AG04450 (cell line): ENCODE measurements at regions not wholly inside any gene's neighbourhood (a gene's known extent, or its start where the extent isn't known, plus 50 kb on each side); places are given as distances from the start of the nearest gene placed in this dataset.

Source experiments
- CTCF ChIA-PET: fragments of 300-600, 350-600 bp; formaldehyde crosslinking; extraction: SDS; loops from one replicate; lab custom pipeline; 2022; ENCODE audit warnings: antibody characterized with exemption, inconsistent platforms; lab: Charles Lee
- POLR2A ChIA-PET: fragments of 350-600 bp; formaldehyde crosslinking; extraction: SDS; loops from one replicate; lab custom pipeline; 2021; ENCODE audit warnings: antibody characterized with exemption, inconsistent platforms; lab: Yijun Ruan, JAX
- DNase-seq: peaks from one replicate; pipeline ENCODE4 v3.0.0-alpha.2; 2011; ENCODE audit warnings: low read depth, low spot score
- H3K27ac ChIP-seq: one replicate; pipeline ENCODE4 v1.5.1; 2012; ENCODE audit warnings: low read depth, low read length, control low read depth
- H3K27me3 ChIP-seq: one replicate; pipeline ENCODE4 v1.6.0; 2012; ENCODE audit warnings: low read length; ENCODE audit not compliant: control insufficient read depth, insufficient read depth
- H3K4me3 ChIP-seq: 2 replicates; pipeline ENCODE4 v1.5.1; 2011; ENCODE audit warnings: mild to moderate bottlenecking, low read depth, low read length, control low read depth
- H3K9me3 ChIP-seq: 2 replicates; pipeline ENCODE4 v1.5.1; 2012; ENCODE audit warnings: low read length; ENCODE audit not compliant: control insufficient read depth, insufficient read depth
- TF ChIP-seq, protein P1 (sequence below): IDR thresholded peaks from 2 replicates; pipeline ENCODE4 v1.5.1; 2011; ENCODE audit warnings: low read depth, low read length, control low read depth, inconsistent platforms

DNA sequence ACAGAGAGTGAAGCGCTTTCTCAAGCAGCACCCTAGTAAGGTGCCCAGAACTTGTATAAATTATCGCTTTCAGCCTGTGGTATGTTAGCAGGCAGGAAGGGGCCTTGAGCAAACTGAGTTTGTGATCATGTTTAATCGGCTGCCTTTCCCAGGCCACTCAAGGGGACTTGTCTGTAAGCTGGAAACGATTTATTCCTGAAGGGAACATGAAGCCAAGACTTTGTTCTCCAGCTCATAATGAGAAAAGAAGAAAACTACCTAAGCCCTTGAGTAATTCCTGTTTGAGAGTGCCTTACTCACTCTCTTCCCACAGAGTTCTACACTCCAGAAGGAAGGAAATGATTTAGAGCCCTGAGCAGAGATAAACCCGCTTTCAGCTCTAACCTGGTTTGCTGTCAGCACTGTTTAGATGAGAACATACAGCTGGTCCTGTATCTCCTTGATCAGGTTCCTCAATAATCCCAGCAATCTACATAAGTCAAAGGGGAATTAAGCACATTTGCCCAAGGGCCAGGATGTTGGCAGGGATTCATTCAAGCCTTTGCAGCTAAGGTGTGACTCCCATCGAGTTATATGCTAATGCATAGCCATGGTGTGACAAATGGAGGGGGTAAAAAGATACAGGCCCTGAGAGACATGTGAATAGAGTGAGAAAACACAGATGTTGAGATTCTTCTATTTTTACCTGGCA lies 187.7 kb upstream of the SLC24A5 start:
- POLR2A ChIA-PET = no interaction called here
- Histone ChIP-seq H3K4me3 (no peak overlapping the region), H3K27ac (no peak overlapping the region), H3K9me3 (no peaks in the 10 kb centered on the region), H3K27me3 (no peaks in the 10 kb centered on the region)
- no peak for DNase-seq
- CTCF ChIA-PET = no interaction called here
- TF ChIP-seq, protein P1, sequence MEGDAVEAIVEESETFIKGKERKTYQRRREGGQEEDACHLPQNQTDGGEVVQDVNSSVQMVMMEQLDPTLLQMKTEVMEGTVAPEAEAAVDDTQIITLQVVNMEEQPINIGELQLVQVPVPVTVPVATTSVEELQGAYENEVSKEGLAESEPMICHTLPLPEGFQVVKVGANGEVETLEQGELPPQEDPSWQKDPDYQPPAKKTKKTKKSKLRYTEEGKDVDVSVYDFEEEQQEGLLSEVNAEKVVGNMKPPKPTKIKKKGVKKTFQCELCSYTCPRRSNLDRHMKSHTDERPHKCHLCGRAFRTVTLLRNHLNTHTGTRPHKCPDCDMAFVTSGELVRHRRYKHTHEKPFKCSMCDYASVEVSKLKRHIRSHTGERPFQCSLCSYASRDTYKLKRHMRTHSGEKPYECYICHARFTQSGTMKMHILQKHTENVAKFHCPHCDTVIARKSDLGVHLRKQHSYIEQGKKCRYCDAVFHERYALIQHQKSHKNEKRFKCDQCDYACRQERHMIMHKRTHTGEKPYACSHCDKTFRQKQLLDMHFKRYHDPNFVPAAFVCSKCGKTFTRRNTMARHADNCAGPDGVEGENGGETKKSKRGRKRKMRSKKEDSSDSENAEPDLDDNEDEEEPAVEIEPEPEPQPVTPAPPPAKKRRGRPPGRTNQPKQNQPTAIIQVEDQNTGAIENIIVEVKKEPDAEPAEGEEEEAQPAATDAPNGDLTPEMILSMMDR = no peak

DNA sequence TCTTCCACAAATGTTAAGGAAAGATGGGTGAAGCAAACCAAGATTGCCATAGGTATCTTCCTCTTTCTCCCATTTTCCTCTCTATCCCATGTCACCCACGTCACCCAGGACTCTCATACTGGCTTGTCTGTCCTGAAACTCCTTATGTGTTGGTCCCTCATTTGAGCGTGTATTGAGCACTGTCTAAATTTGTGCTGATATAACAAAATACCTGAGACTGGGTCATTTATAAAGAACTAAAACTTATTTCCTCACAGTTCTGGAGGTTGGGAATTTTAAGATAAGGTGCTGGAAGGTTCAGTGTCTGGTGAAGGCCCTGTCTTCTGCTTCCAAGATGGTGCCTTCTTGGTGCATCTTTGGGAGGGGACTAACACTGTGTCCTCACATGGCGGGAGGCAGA lies 186.9 kb upstream of the SLC24A5 start:
- POLR2A ChIA-PET = no interaction called here
- H3K27ac ChIP-seq = no peak overlapping the region
- CTCF ChIA-PET = no interaction called here
- H3K4me3 ChIP-seq = no peak overlapping the region
- H3K27me3 ChIP-seq = no peaks in the 10 kb centered on the region
- DNase-seq = no peak
- H3K9me3 ChIP-seq = no peaks in the 10 kb centered on the region
- TF ChIP-seq, protein P1 = no peak

DNA sequence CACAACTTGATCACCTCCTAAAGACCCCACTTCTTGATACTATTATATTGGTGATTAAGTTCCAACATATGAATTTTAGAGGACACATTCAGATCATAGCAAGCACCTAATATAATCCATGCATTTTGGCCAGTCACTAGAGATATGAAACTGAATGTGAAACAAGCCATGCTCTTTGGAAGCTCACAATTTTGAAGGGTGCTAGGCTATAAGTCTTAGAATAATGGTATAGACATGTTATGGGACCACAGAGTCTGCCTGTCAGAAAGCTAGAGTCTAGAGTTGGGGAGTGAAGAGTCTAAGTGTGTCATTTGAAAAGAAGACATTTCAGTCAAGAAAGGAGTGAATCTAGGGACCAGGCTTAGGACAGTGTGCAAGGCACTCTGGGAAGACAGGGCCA lies 186.4 kb upstream of the SLC24A5 start:
- TF ChIP-seq, protein P1 = no peak
- ChIA-PET POLR2A (no interaction called here), CTCF (no interaction called here)
- Histone ChIP-seq H3K9me3 (no peaks in the 10 kb centered on the region), H3K27ac (no peak overlapping the region), H3K27me3 (no peaks in the 10 kb centered on the region), H3K4me3 (no peak overlapping the region)
- no peak for DNase-seq

DNA sequence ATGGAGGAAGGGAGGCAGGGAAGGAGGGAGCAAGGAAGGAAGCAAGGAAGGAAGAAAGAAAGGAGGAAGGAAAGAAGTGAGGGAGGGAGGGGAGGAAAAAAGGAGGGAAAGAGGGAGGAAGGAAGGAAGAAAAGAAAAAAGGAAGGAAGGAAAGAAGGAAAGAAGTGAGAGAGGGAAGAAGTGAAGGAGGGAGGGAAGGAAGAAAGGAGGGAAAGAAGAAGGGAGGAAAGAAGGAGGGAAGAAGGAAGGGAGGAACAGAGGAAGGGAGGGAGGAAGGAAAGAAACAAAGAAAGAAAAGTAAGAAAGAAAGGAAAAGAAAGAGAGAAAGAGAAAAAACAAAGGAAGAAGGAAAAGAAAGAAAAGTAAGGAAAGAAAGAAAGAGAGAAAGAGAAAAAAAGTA lies 183.0 kb upstream of the SLC24A5 start:
- H3K27me3 ChIP-seq = no peaks in the 10 kb centered on the region
- POLR2A ChIA-PET = no interaction called here
- TF ChIP-seq, protein P1 = no peak
- CTCF ChIA-PET = no interaction called here
- H3K4me3 ChIP-seq = no peak overlapping the region
- no peaks in the 10 kb centered on the region for H3K9me3 ChIP-seq
- H3K27ac ChIP-seq = no peak overlapping the region
- no peak for DNase-seq

DNA sequence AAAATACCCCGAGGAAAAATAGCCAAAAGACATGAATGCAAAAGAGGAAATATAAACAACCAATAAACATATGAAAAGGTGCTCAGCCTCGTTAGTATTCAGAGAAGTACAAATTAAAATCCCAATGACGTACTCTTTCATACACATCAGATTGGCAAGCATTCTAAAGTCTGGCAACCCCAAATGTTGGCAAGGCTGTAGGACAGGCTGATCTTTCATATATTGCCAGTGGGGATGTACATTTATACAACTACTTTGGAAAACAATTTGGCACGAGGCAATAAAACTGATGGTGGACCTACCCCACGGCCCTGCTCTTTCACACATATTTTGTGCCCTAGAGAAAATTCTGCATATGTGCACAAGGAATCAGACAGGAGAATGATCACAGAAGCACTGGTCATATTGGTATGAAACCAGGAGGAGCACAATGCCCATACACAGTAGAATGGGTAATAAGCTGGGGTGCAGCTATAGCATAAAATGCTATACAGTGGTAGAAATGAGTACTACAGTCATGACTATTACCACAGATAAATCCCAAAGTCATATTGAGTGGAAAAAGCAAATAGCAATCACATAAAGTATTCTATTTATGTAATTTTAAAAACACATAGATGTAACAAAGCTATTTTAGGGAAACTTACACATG lies 176.0 kb upstream of the SLC24A5 start:
- POLR2A ChIA-PET = no interaction called here
- no peak overlapping the region for H3K4me3 ChIP-seq

More for the DNA sequence above, 176.0 kb upstream of the SLC24A5 start:
- no peak for DNase-seq
- Histone ChIP-seq H3K27me3 (no peaks in the 10 kb centered on the region), H3K27ac (no peak overlapping the region), H3K9me3 (no peaks in the 10 kb centered on the region)
- TF ChIP-seq, protein P1 = no peak
- CTCF ChIA-PET = no interaction called here
